ENCODE measurements at regions not wholly inside any gene's neighbourhood (a gene's known extent, or its start where the extent isn't known, plus 50 kb on each side); places are given as distances from the start of the nearest gene placed in this dataset.

GRCh38 chr4:52200339-52200725, 149.2 kb downstream of the SPATA18 start:
- TF ChIP-seq CTCF (IDR thresholded peaks at IDR 0.05) (no peak), POLR2A (IDR thresholded peaks at IDR 0.05) (no peak)

Data from right lobe of liver (tissue), 4 donors.